Dedifferentiated amniotic fluid mesenchymal stem cell (primary cell): ENCODE measurements at regions not wholly inside any gene's neighbourhood (a gene's known extent, or its start where the extent isn't known, plus 50 kb on each side); places are given as distances from the start of the nearest gene placed in this dataset.

Experiments
- DNase-seq: peaks from one replicate; pipeline ENCODE4 v3.0.0-alpha.2; 2016; ENCODE audit errors: extremely low spot score

DNA sequence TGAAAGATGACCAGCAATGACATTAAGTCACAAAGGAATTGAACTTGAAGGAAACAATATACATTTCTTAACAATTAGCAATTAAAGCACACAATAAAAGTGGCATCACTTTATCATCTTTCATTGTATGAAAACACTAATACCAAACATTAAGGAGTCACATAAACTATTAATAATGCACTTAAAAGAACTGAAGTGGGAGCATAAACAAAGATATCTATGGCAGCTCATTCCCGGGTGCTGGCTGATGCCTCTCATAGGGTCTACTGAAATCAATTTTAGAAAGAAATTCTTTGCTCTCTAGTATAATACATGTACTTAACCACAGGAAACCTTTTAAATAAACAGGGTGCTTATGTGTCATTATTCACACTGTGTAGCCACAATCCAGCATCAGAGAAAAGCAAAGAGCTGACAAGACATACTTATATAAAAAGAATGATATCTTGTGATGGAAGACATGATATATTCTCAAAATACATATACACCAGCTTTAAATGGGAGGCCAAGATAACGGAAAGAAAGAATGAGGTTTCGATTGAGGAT is 1207.8 kb downstream of the EFNB2 start:
- no peak for DNase-seq

DNA sequence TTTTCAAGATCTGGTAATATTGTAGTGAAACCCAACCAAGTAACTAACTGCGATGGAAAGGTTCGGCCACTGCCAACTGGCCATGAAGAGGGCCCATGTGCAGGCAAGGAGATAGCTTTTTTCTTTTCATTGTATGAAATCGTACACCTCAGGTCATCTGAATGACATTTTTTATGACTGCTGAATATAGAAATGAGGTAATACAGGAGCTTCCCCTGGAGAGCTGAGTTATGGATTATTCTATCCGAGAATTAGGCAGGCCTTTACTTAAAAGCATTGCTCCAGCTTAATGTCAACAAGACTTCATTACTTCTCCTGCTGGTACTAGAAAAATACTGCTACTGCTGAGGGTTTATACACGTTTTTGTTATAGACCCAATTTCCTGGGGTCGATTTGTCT is 1215.6 kb downstream of the EFNB2 start:
- DNase-seq: no peak

DNA sequence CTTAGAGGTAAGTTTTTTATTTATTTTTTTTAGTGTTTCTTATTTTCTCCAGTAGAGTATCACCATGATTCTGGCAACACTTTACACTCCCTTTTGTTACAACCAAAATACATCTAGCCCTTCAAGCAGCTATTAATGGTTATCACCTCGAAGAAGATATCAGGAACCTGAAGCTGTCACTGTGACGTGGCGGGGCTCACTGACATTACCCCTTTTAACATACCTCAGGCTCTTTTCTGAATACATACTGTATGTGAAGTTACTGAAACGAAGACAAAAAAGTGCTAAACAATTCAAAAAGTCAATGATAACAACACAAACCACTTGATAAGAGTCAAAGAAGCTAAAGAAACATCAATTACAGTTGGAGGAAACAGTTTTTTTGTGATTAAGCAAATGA is 1218.7 kb downstream of the EFNB2 start:
- no peak for DNase-seq

DNA sequence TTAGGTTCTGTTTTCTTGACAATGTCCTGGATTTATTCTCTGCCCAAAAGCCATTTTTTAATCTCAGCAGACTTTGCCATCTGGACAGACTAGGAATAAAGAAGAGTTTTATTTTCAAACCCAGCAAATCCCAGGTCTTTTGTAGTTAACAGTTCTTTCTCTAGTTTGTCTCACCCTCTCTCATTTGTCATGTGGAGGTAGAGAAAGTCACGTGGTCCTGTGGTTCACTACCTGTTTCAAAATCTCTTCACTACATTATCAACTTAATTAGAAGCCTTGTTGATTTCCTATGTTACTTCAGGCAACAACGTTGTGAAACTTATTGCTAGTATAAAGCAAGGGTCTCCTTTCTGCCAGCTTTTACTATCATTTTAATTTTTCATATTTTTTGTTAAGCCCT is 1222.6 kb downstream of the EFNB2 start:
- DNase-seq: no peak

DNA sequence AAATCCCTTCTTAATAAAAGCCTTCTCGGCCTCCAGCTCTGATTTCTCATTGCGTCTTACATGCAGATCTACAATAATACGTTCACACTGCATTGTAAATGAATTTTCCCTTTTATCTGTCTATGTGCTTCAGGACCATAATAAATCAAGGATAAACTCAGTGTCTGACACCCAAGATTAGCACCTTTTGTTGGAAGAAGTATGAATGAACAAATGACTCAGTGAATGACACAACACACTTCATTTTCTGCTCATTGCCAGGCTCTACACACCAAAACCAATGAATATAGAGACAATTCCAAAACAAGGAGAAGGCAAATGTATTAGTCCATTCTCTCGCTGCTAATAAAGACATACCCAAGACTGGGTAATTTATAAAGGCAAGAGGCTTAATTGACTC is 1224.4 kb downstream of the EFNB2 start:
- DNase-seq: no peak

DNA sequence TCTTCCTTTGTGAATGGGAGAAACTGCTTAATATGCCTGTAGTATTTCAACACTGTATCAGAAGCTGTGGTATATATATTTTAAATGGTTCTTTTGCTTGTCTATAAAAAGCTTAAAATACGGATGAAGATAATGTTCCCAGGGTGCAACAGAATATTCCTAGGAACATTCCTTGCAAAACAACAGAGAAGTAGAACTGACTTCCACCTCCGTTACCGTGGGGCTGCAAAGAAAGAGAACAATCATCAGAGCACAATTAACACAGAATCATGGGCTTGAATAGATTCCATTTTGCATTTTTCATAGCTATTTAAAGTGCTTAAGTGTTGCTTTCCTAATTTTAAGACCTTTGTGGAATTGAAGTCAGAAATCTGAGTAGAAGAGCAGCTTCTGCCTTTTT is 1227.7 kb downstream of the EFNB2 start:
- DNase-seq: no peak

DNA sequence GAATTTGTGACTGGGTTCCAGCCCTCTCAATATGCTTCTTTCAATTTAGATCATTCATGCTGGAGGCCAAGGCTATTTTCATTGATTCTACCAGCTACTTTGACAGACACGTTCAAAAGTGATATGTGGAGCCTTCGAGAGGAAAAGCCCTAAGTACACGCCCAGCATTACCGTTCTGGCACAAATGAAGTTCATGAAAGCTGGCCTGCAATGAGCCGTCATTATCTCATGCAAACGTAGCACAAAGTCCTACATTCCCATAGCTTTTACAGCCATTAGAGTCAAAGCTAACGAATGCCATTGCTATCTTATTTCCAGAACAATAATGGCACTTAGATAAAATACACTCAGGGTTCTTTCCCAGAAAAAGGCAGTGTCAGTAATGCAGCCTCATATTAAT is 1237.6 kb downstream of the EFNB2 start:
- no peak for DNase-seq

DNA sequence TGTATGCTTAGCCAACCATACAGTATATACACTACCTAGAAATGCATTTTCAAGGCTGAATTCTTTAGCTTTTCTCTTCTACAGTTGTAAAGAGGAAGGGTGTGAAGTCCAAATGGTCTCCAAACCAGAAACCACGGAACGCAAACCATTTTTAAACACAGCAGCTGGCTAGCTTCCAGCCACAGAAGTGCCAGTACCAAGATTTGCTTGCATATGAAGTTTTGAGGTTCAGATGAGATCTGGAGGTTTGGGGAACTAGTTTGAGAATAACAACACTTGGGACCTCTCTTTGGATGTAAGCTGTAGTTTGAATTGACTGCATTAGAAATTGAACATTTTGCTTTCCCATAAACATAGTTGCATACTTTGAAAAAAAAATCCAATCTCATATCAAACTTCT is 1243.5 kb downstream of the EFNB2 start:
- no peak for DNase-seq

DNA sequence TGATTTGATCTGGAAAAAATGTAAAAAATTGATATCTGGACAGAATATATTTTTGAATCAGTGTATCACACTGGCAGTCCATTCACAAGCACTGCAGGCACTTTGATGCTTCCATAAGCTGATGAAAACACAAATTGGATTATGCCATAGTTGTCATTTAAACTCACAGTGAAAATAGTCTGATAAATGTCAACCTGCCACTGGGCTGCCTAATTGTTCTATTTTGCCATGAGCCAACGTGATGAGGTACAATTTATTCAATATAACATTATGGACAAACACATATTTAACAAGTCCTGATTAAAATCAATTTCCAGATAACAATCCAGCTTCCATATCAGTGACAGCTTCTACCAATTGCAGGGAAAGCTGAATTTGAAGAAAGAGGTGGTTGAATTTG is 1244.9 kb downstream of the EFNB2 start:
- DNase-seq: no peak

DNA sequence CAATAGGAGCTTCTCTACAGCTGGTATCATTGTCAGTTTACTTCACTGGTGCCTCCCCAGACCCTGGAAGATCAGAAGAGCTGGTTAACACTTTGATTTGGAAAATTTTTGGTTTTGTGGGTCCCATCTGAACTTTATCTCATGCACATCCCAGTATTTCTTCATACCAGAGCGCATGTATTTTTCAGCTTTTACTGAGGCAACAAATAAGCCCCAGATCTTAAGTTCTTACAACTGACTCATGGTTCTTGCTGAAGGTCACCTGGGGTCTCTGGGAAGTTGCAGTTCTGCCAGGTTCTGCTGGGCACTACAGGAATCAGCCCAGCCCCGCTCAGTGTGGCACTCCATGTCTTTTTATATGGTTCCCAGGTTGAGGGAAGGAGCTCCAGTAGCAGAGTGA is 1249.9 kb downstream of the EFNB2 start:
- no peak for DNase-seq

DNA sequence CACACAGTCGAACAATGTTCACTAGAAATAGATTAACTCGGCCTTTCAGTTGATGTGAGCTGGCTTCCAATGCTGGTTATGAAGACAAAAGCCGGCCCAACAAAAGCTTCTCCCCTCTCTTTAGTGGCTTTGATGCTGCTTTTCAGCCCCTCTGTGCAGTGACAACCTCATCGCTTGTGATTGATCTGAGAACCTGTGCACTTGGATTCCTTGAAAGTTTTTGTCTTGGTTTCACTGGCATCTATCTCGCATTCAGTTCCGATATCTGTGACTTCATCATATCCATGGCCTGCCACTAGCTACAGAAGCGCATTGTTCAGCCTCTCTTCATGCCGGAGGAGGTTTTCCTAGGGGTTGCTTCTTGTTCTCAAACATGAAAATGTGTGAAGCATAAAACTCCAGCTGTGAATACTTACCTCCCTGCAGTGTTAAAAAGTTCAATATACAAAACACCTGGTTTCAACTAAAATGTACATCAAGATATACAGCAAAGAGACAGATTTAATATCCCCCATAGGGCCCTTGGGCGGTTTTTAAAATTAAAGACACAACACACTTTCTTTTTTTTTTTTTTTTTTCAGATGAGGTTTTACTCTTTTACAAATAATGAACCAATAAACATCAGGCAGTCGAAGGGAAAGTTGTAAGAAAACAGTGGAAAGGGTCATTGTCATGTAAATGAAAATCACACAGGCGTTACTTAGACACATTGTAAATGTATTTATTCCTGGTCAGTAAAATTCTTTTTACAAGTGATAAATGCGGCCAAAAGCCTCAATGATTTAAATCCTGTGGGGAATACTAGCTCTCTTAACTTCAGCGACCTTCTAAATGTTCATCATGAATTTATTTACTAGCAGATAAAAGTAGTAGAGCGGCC is 1252.8 kb downstream of the EFNB2 start:
- no peak for DNase-seq

DNA sequence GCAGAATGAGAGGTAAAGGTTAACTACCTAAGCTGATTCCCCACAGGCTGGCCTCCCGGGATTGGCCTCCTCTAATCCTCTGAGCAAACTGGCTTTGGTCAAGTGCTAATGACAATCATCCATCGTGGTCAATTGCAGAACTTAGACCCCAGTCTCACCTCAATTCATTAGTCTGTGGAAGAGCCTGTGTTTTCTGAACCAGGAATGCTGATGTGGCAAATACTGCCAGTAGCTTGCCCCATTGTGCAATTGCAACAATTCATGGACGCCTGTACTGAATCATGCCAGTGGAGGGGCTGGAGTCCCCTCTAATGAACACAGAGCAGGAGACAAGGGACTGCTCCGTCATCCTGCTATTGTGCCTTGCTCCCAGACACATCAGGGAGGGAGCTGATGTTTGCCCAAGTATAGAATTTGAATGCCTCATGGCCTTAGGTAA is 1256.5 kb downstream of the EFNB2 start:
- no peak for DNase-seq

DNA sequence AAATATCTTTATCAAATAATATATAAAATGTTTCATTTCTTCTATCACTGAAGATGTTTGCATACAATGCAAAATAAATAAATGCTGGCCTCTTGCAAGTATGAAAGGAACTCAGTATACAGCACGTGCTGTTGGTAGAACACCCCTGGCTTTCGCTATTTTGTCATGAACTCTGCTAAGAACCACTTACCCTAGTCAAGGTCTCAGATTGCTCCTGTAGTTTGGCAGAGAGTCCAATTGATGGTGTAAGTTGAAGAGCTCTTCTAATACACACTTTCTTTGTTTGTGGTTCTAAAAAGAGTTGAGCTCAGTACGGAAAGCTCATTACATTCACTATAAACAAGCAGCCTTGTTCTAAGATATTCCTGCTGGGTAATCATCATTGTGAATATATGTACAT is 1258.9 kb downstream of the EFNB2 start:
- DNase-seq: no peak

DNA sequence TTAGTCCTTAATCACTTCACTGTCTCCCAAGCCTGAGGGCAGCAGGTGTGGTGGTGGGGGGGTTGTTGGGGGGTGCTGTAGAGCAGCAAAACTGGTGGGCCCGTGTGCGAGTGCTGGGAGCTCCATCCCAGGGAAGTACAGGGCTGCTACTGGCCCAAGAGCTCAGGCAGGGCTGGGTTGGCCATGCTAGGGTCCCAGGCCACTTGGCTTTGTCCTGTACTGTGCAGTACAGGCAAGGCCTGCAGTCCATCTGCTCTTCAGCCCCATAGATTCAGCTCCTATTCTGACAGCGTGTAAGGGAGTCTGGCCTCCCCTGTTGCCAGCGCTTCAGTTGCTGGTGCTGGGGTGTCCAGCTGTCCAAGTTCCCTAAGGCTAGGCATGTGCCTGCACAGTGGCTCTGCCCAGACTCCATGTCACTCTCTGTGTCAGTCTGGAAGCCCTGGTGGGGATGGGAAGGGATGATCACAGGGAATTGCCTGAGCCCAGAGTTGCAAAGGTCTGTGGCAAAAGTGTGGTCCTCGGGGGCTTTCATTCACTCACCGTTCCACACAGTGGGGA is 1261.7 kb downstream of the EFNB2 start:
- no peak for DNase-seq

DNA sequence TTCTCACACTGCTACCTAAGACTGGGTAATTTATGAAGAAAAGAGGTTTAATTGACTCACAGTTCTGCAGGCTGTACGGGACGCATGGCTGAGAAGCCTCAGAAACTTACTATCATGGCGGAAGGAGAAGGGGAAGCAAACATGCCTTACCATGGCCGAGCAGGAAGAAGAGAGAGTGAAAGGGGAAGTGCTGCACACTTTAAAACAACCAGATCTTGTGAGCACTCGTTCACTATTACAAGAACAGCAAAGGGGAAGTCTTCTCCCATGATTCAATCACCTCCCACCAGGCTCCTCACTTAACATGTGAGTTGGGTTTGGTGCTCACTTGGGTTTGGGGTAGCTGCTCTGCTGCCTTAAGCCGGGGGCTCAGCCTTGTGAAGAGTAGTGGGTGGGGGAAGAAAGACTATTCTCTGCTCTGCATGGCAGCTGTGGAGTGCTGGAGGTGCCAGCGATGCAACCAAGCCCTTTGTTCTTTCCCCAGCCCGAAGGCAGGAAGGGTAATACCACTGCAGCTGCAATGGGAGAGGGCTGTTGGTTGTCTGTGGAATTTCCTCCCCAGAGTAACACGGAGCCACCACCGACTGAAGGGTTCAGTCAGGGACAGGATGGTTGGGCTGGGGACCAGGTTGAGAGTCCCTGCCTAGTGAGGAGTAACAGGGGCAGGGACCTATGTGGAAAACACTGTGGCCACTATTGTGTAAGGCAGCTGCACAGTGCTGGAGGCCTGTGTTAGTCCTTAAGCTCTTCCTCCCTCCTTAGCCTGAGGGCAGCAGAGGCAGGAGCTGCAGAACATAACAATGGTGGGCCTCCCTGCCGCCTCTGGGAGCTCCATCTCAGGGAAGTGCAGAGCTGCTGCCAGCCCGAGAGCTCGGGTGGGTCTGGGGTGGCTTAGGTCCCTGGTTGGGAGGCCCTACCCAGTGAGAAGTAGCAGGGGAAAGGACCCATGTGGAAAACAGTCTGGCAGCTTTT is 1262.5 kb downstream of the EFNB2 start:
- no peak for DNase-seq

DNA sequence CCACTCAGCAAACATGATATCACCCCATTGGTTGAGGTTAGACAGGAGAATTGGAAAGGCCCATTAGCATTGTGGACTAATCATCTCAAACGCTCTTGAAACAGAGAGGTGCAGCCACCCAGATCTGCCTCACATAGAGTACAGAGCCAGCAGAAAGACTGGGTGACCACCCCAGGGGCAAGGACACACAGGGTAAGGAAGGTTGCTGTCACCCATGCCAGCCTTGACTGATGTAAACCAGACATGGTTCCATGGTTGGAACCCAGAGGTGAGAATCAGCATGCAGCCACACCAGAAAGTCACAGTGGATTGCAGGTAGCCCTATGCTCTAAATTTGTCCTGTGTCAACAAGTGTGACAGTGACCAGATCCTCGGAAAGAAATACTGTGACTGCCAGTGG is 1268.8 kb downstream of the EFNB2 start:
- no peak for DNase-seq

DNA sequence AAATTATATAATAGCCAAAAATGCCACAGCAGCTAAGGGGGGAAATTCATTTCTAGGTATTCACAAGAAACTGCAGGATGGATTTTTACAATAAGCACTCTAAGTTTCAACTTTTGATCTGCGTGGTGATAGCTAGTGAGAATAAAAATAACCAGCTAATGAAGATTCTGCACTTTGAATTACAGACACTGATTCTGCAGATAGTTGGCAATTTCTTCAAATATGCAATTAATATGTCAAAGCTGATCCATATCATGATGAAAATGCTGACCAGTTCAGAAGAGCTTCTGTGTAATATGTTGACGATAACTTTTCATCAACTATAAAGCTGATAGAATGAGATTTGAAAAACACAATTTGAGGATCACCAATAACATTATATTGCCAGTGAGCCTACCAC is 1272.9 kb downstream of the EFNB2 start:
- DNase-seq: no peak

DNA sequence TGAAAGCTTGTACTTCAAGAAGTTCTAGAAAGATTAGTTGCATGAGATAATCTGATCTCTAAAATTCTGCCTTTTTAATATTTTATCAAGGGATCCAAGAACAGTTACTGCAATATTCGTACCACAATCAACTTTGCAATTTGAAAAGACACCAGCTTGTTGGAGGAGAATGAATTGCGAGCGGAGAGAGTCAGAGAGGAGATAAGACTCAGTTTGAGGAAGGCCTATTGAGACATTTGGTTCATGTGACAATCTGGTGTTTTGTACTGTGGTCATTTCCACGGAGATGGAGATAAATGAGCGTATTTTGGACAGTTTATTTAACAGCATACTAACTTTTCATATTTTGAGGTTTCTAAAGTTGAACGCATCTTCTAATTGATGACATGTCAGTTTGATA is 1276.0 kb downstream of the EFNB2 start:
- no peak for DNase-seq

DNA sequence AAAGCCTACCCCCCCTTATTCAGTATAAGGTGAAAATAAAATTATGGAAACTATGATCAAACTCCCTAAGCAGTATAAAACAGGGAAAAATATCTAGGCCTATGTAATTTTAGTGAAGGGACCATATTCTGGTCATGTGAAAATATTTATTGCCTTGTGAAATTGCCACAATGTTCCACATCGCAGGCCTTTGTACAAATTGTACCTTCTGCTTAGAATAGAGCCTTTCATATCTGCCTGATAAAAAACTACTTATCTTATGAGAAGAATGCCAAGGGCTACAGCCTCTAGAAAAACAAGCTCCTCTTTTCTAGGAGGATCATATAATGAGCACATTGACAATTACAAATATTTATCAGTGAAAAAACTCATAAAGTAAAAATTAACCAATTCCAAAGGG is 1280.0 kb downstream of the EFNB2 start:
- DNase-seq: no peak

DNA sequence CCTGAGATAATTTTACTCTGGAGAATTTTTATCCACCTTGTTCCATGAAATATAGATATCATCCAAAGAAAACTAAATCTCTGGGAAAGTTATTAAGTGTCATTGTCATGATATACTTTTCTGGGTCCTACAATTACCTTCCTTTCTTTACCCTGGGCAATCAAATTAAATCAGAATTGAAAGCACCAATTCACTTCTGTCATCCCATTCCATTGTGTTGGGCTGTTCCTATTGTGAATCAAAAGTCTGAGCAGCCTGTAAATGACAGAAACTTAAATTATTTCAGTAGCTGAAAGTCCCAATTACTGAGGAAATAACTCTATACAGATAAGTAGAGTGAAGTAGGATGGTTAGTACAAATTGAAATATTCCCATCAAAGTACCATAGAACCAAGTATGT is 1284.2 kb downstream of the EFNB2 start:
- DNase-seq: no peak

DNA sequence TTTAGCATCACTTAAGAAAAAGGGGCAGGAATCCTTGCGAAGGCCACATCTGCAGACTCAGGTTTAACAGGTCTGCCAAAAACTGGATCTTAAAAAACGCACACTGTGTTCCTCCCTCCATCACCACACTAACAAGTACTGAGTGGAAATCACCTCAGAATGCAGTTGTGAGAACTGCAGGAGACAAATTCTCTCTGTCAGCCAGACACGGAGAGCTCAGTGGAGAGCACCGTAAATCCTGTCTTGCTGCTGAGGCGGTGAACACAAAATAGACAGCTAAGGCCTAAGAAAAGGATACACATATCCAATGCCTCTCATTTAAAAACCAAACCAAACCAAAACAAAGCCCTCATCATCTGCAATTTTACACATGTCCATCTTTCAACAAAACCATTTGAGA is 1287.6 kb downstream of the EFNB2 start:
- DNase-seq: no peak

DNA sequence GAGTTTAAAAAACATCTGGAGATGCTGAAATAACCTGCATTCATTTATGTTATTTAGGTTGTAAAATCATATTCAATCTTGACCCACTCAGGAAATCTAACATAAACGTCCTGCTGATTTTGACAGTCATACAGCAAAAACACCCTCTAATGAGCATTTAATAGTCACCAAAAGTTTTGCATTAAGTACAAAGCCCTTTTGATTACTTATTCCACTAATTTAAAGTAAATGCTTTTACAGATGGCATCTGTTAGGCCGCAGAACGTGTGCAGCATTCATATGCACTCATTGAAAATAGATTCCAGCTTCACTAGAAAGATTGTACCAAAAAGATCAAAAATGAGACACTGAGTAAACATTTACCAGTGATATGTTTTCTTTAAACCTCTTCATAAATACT is 1295.1 kb downstream of the EFNB2 start:
- DNase-seq: no peak
